ENCODE measurements at regions not wholly inside any gene's neighbourhood (a gene's known extent, or its start where the extent isn't known, plus 50 kb on each side); places are given as distances from the start of the nearest gene placed in this dataset.

GRCh38 chr7:132733860-132734259, 157.6 kb upstream of the PLXNA4 start:
- no peaks in the 10 kb centered on the region for H3K9me3 ChIP-seq (ENCODE audit: control insufficient read depth, insufficient read depth, low read length)
- peak overlapping the region; percentile 11; the same call in 1 of the 2 replicates for H3K9ac ChIP-seq (ENCODE audit: low read depth, low read length)
- no peaks in the 10 kb centered on the region for H3K36me3 ChIP-seq (ENCODE audit: insufficient read depth, low read length)
- no peaks in the 10 kb centered on the region for H3K4me1 ChIP-seq (ENCODE audit: insufficient read depth, low read length)

GRCh38 chr7:132732321-132732865, 156.1 kb upstream of the PLXNA4 start:
- no peaks in the 10 kb centered on the region for H3K36me3 ChIP-seq (ENCODE audit: insufficient read depth, low read length)
- no peaks in the 10 kb centered on the region for H3K4me1 ChIP-seq (ENCODE audit: insufficient read depth, low read length)

GRCh38 chr7:132730105-132730504, 153.8 kb upstream of the PLXNA4 start:
- H3K9me3 ChIP-seq (ENCODE audit: control insufficient read depth, insufficient read depth, low read length) = no peaks in the 10 kb centered on the region
- no peak overlapping the region for H3K9ac ChIP-seq (ENCODE audit: low read depth, low read length)
- H3K4me1 ChIP-seq (ENCODE audit: insufficient read depth, low read length) = no peaks in the 10 kb centered on the region
- H3K36me3 ChIP-seq (ENCODE audit: insufficient read depth, low read length) = no peaks in the 10 kb centered on the region

More at GRCh38 chr7:132732321-132732865, 156.1 kb upstream of the PLXNA4 start:
- H3K9ac ChIP-seq (ENCODE audit: low read depth, low read length) = no peak overlapping the region
- H3K9me3 ChIP-seq (ENCODE audit: control insufficient read depth, insufficient read depth, low read length) = no peaks in the 10 kb centered on the region

- H3K4me1 ChIP-seq (ENCODE audit: insufficient read depth, low read length) = no peaks in the 10 kb centered on the region; the same call in 1 of the 2 replicates
- no peaks in the 10 kb centered on the region for H3K36me3 ChIP-seq (ENCODE audit: insufficient read depth, low read length)
- peaks cover 10% of the 10 kb centered on the region; the same call in 1 of the 2 replicates for H3K9me3 ChIP-seq (ENCODE audit: control insufficient read depth, insufficient read depth, low read length)
- H3K9ac ChIP-seq (ENCODE audit: low read depth, low read length) = no peak overlapping the region
Measured at GRCh38 chr7:132723506-132724081, 147.3 kb upstream of the PLXNA4 start.

GRCh38 chr7:132720835-132721234, 144.6 kb upstream of the PLXNA4 start:
- no peaks in the 10 kb centered on the region; the same call in 1 of the 2 replicates for H3K4me1 ChIP-seq (ENCODE audit: insufficient read depth, low read length)
- no peak overlapping the region for H3K9ac ChIP-seq (ENCODE audit: low read depth, low read length)
- peaks cover 10% of the 10 kb centered on the region; the same call in 1 of the 2 replicates for H3K9me3 ChIP-seq (ENCODE audit: control insufficient read depth, insufficient read depth, low read length)
- H3K36me3 ChIP-seq (ENCODE audit: insufficient read depth, low read length) = no peaks in the 10 kb centered on the region

GRCh38 chr7:132713893-132714292, 137.6 kb upstream of the PLXNA4 start:
- Histone ChIP-seq H3K36me3 (ENCODE audit: insufficient read depth, low read length) (no peaks in the 10 kb centered on the region), H3K4me1 (ENCODE audit: insufficient read depth, low read length) (no peaks in the 10 kb centered on the region), H3K9me3 (ENCODE audit: control insufficient read depth, insufficient read depth, low read length) (peaks cover 5% of the 10 kb centered on the region; the same call in 1 of the 2 replicates), H3K9ac (ENCODE audit: low read depth, low read length) (no peak overlapping the region)

- Histone ChIP-seq H3K4me1 (ENCODE audit: insufficient read depth, low read length) (no peaks in the 10 kb centered on the region), H3K9ac (ENCODE audit: low read depth, low read length) (no peak overlapping the region), H3K36me3 (ENCODE audit: insufficient read depth, low read length) (no peaks in the 10 kb centered on the region), H3K9me3 (ENCODE audit: control insufficient read depth, insufficient read depth, low read length) (no peaks in the 10 kb centered on the region)
Measured at GRCh38 chr7:132709971-132710567, 133.8 kb upstream of the PLXNA4 start.

GRCh38 chr7:132708470-132708869, 132.2 kb upstream of the PLXNA4 start:
- H3K9me3 ChIP-seq (ENCODE audit: control insufficient read depth, insufficient read depth, low read length) = no peaks in the 10 kb centered on the region
- no peaks in the 10 kb centered on the region for H3K36me3 ChIP-seq (ENCODE audit: insufficient read depth, low read length)
- no peak overlapping the region for H3K9ac ChIP-seq (ENCODE audit: low read depth, low read length)
- H3K4me1 ChIP-seq (ENCODE audit: insufficient read depth, low read length) = no peaks in the 10 kb centered on the region

- H3K4me1 ChIP-seq (ENCODE audit: insufficient read depth, low read length) = no peaks in the 10 kb centered on the region
- H3K36me3 ChIP-seq (ENCODE audit: insufficient read depth, low read length) = no peaks in the 10 kb centered on the region
- H3K9ac ChIP-seq (ENCODE audit: low read depth, low read length) = no peak overlapping the region
- no peaks in the 10 kb centered on the region for H3K9me3 ChIP-seq (ENCODE audit: control insufficient read depth, insufficient read depth, low read length)
Measured at GRCh38 chr7:132705146-132705545, 128.9 kb upstream of the PLXNA4 start.

GRCh38 chr7:132703742-132704141, 127.5 kb upstream of the PLXNA4 start:
- H3K9me3 ChIP-seq (ENCODE audit: control insufficient read depth, insufficient read depth, low read length) = no peaks in the 10 kb centered on the region

GRCh38 chr7:132697003-132697402, 120.7 kb upstream of the PLXNA4 start:
- Histone ChIP-seq H3K4me1 (ENCODE audit: insufficient read depth, low read length) (no peaks in the 10 kb centered on the region), H3K9ac (ENCODE audit: low read depth, low read length) (no peak overlapping the region), H3K36me3 (ENCODE audit: insufficient read depth, low read length) (no peaks in the 10 kb centered on the region; the same call in 1 of the 2 replicates)

More at GRCh38 chr7:132703742-132704141, 127.5 kb upstream of the PLXNA4 start:
- no peaks in the 10 kb centered on the region for H3K36me3 ChIP-seq (ENCODE audit: insufficient read depth, low read length)
- no peaks in the 10 kb centered on the region for H3K4me1 ChIP-seq (ENCODE audit: insufficient read depth, low read length)
- H3K9ac ChIP-seq (ENCODE audit: low read depth, low read length) = no peak overlapping the region

GRCh38 chr7:132696332-132696731, 120.1 kb upstream of the PLXNA4 start:
- Histone ChIP-seq H3K9ac (ENCODE audit: low read depth, low read length) (no peak overlapping the region), H3K9me3 (ENCODE audit: control insufficient read depth, insufficient read depth, low read length) (no peaks in the 10 kb centered on the region), H3K36me3 (ENCODE audit: insufficient read depth, low read length) (no peaks in the 10 kb centered on the region; the same call in 1 of the 2 replicates), H3K4me1 (ENCODE audit: insufficient read depth, low read length) (no peaks in the 10 kb centered on the region)

More at GRCh38 chr7:132697003-132697402, 120.7 kb upstream of the PLXNA4 start:
- H3K9me3 ChIP-seq (ENCODE audit: control insufficient read depth, insufficient read depth, low read length) = no peaks in the 10 kb centered on the region

- peaks cover 2% of the 10 kb centered on the region for H3K9me3 ChIP-seq (ENCODE audit: control insufficient read depth, insufficient read depth, low read length)
- no peak overlapping the region for H3K9ac ChIP-seq (ENCODE audit: low read depth, low read length)
- H3K36me3 ChIP-seq (ENCODE audit: insufficient read depth, low read length) = no peaks in the 10 kb centered on the region; the same call in 1 of the 2 replicates
- H3K4me1 ChIP-seq (ENCODE audit: insufficient read depth, low read length) = no peaks in the 10 kb centered on the region; the same call in 1 of the 2 replicates
Measured at GRCh38 chr7:132691201-132691600, 114.9 kb upstream of the PLXNA4 start.

- peaks cover 6% of the 10 kb centered on the region for H3K9me3 ChIP-seq (ENCODE audit: control insufficient read depth, insufficient read depth, low read length)
- H3K36me3 ChIP-seq (ENCODE audit: insufficient read depth, low read length) = no peaks in the 10 kb centered on the region; the same call in 1 of the 2 replicates
- H3K4me1 ChIP-seq (ENCODE audit: insufficient read depth, low read length) = no peaks in the 10 kb centered on the region; the same call in 1 of the 2 replicates
- no peak overlapping the region for H3K9ac ChIP-seq (ENCODE audit: low read depth, low read length)
Measured at GRCh38 chr7:132690174-132690573, 113.9 kb upstream of the PLXNA4 start.

- Histone ChIP-seq H3K9me3 (ENCODE audit: control insufficient read depth, insufficient read depth, low read length) (peaks cover 7% of the 10 kb centered on the region), H3K9ac (ENCODE audit: low read depth, low read length) (no peak overlapping the region), H3K4me1 (ENCODE audit: insufficient read depth, low read length) (no peaks in the 10 kb centered on the region; the same call in 1 of the 2 replicates), H3K36me3 (ENCODE audit: insufficient read depth, low read length) (no peaks in the 10 kb centered on the region; the same call in 1 of the 2 replicates)
Measured at GRCh38 chr7:132687981-132688383, 111.7 kb upstream of the PLXNA4 start.
